Central memory CD8-positive, alpha-beta T cell (primary cell): ENCODE measurements at regions not wholly inside any gene's neighbourhood (a gene's known extent, or its start where the extent isn't known, plus 50 kb on each side); places are given as distances from the start of the nearest gene placed in this dataset.

Source experiments
- ATAC-seq: fragments of 150-1000 bp; cut with Tn5 transposase; replicated peaks from 2 replicates; pipeline ENCODE4 v1.10.0; 2022; ENCODE audit warnings: mild to moderate bottlenecking, moderate FRiP score, moderate number of reproducible peaks; ENCODE audit not compliant: poor library complexity, severe bottlenecking; ENCODE audit errors: extremely low read depth
- DNase-seq, 2 donors: peaks; one replicate each; pipeline ENCODE4 v3.0.0; 2021; ENCODE audit warnings: low spot score in 2 of 2
- H3K27ac Mint-ChIP-seq: one replicate; pipeline ENCODE4 v1.8.0; 2022; ENCODE audit warnings: low read depth, mild to moderate bottlenecking, moderate library complexity, mixed read lengths
- H3K27me3 Mint-ChIP-seq: one replicate; pipeline ENCODE4 v1.8.0; 2022; ENCODE audit warnings: mixed read lengths
- H3K36me3 Mint-ChIP-seq: one replicate; pipeline ENCODE4 v1.8.0; 2022; ENCODE audit warnings: mild to moderate bottlenecking, moderate library complexity, mixed read lengths; ENCODE audit not compliant: insufficient read depth
- H3K4me1 Mint-ChIP-seq: one replicate; pipeline ENCODE4 v1.8.0; 2022; ENCODE audit warnings: mixed read lengths
- H3K4me3 Mint-ChIP-seq: one replicate; pipeline ENCODE4 v1.8.0; 2022; ENCODE audit warnings: mild to moderate bottlenecking, moderate library complexity, mixed read lengths
- H3K9me3 Mint-ChIP-seq: one replicate; pipeline ENCODE4 v1.8.0; 2022; ENCODE audit warnings: mixed read lengths

- Mint-ChIP-seq H3K4me3 (no peak overlapping the region), H3K9me3 (peaks cover 7% of the 10 kb centered on the region), H3K4me1 (no peaks in the 10 kb centered on the region), H3K36me3 (no peaks in the 10 kb centered on the region), H3K27me3 (peaks cover 13% of the 10 kb centered on the region), H3K27ac (no peak overlapping the region)
- ATAC-seq (no peak), DNase-seq (no peak)
Observed at GRCh38 chr17:77027271-77027889, 113.4 kb upstream of the SEC14L1 start.

- H3K4me1 Mint-ChIP-seq, result no peaks in the 10 kb centered on the region
- no peaks in the 10 kb centered on the region for H3K36me3 Mint-ChIP-seq
- no peak overlapping the region for H3K27ac Mint-ChIP-seq
- peaks cover 7% of the 10 kb centered on the region for H3K9me3 Mint-ChIP-seq
- ATAC-seq (no peak), DNase-seq (no peak)
- peaks cover 24% of the 10 kb centered on the region for H3K27me3 Mint-ChIP-seq
- no peak overlapping the region for H3K4me3 Mint-ChIP-seq
Observed at GRCh38 chr17:77028900-77029299, 111.9 kb upstream of the SEC14L1 start.

GRCh38 chr17:77032929-77033328 is 107.8 kb upstream of the SEC14L1 start:
- DNase-seq (no peak), ATAC-seq (no peak)
- Mint-ChIP-seq H3K9me3 (peaks cover 7% of the 10 kb centered on the region), H3K27me3 (peaks cover 55% of the 10 kb centered on the region), H3K4me3 (no peak overlapping the region), H3K36me3 (no peaks in the 10 kb centered on the region), H3K4me1 (no peaks in the 10 kb centered on the region), H3K27ac (no peak overlapping the region)

GRCh38 chr17:77033892-77034404 is 106.8 kb upstream of the SEC14L1 start:
- no peak for ATAC-seq
- Mint-ChIP-seq H3K27me3 (peaks cover 56% of the 10 kb centered on the region), H3K9me3 (peaks cover 7% of the 10 kb centered on the region), H3K4me3 (no peak overlapping the region), H3K27ac (no peak overlapping the region), H3K4me1 (no peaks in the 10 kb centered on the region), H3K36me3 (no peaks in the 10 kb centered on the region)
- no peak for DNase-seq

GRCh38 chr17:77034677-77035424 is 105.9 kb upstream of the SEC14L1 start:
- ATAC-seq (no peak), DNase-seq (no peak)
- Mint-ChIP-seq H3K36me3 (no peaks in the 10 kb centered on the region), H3K27ac (no peak overlapping the region), H3K4me3 (no peak overlapping the region), H3K27me3 (peaks cover 57% of the 10 kb centered on the region), H3K9me3 (peaks cover 7% of the 10 kb centered on the region), H3K4me1 (no peaks in the 10 kb centered on the region)

- Mint-ChIP-seq H3K9me3 (peaks cover 7% of the 10 kb centered on the region), H3K27ac (no peak overlapping the region), H3K4me1 (no peaks in the 10 kb centered on the region), H3K36me3 (no peaks in the 10 kb centered on the region), H3K27me3 (peaks cover 64% of the 10 kb centered on the region), H3K4me3 (no peak overlapping the region)
- DNase-seq (no peak), ATAC-seq (no peak)
Observed at GRCh38 chr17:77035526-77035925, 105.2 kb upstream of the SEC14L1 start.

GRCh38 chr17:77036136-77036840 is 104.5 kb upstream of the SEC14L1 start:
- no peak for ATAC-seq
- Mint-ChIP-seq H3K36me3 (no peaks in the 10 kb centered on the region), H3K4me1 (no peaks in the 10 kb centered on the region), H3K4me3 (no peak overlapping the region), H3K9me3 (peaks cover 7% of the 10 kb centered on the region), H3K27me3 (peaks cover 69% of the 10 kb centered on the region), H3K27ac (no peak overlapping the region)
- no peak for DNase-seq

- Mint-ChIP-seq H3K36me3 (no peaks in the 10 kb centered on the region), H3K9me3 (peaks cover 3% of the 10 kb centered on the region), H3K4me1 (no peaks in the 10 kb centered on the region), H3K27ac (no peak overlapping the region), H3K4me3 (no peak overlapping the region), H3K27me3 (peaks cover 62% of the 10 kb centered on the region)
- DNase-seq (no peak), ATAC-seq (no peak)
Observed at GRCh38 chr17:77036841-77037381, 103.9 kb upstream of the SEC14L1 start.

GRCh38 chr17:77037943-77038342 is 102.8 kb upstream of the SEC14L1 start:
- Mint-ChIP-seq H3K4me1 (no peaks in the 10 kb centered on the region), H3K36me3 (no peaks in the 10 kb centered on the region), H3K9me3 (no peaks in the 10 kb centered on the region), H3K27ac (no peak overlapping the region), H3K27me3 (peaks cover 64% of the 10 kb centered on the region), H3K4me3 (no peak overlapping the region)
- no peak for ATAC-seq
- DNase-seq, result no peak

GRCh38 chr17:77038884-77039555 is 101.7 kb upstream of the SEC14L1 start:
- H3K27me3 Mint-ChIP-seq, result peaks cover 64% of the 10 kb centered on the region
- no peak for ATAC-seq
- H3K4me3 Mint-ChIP-seq, result no peak overlapping the region

GRCh38 chr17:77042476-77043231 is 98.1 kb upstream of the SEC14L1 start:
- peaks cover 37% of the 10 kb centered on the region for H3K27me3 Mint-ChIP-seq
- H3K9me3 Mint-ChIP-seq, result no peaks in the 10 kb centered on the region
- no peaks in the 10 kb centered on the region for H3K36me3 Mint-ChIP-seq
- H3K4me3 Mint-ChIP-seq, result no peak overlapping the region
- no peak for DNase-seq
- ATAC-seq, result no peak
- no peaks in the 10 kb centered on the region for H3K4me1 Mint-ChIP-seq
- no peak overlapping the region for H3K27ac Mint-ChIP-seq

More at GRCh38 chr17:77038884-77039555, 101.7 kb upstream of the SEC14L1 start:
- DNase-seq, result no peak
- no peaks in the 10 kb centered on the region for H3K9me3 Mint-ChIP-seq
- no peaks in the 10 kb centered on the region for H3K4me1 Mint-ChIP-seq
- H3K36me3 Mint-ChIP-seq, result no peaks in the 10 kb centered on the region
- no peak overlapping the region for H3K27ac Mint-ChIP-seq
